C4-2B (cell line): ENCODE measurements at regions not wholly inside any gene's neighbourhood (a gene's known extent, or its start where the extent isn't known, plus 50 kb on each side); places are given as distances from the start of the nearest gene placed in this dataset.

Experiments
- H3K27ac ChIP-seq: fragments of 450-650 bp; 2 replicates; pipeline ENCODE4 v1.5.1; 2017
- CTCF ChIP-seq: fragments of 450-650 bp; conservative IDR thresholded peaks from 2 replicates; pipeline ENCODE4 v1.5.1; 2017; ENCODE audit warnings: mild to moderate bottlenecking
- ZFX ChIP-seq: fragments of 450-650 bp; IDR thresholded peaks from 2 replicates; pipeline ENCODE4 v1.6.1; 2017

GRCh38 chr12:97899529-97899928 is 436.9 kb downstream of the RMST start:
- TF ChIP-seq CTCF (no peak), ZFX (no peak)
- no peak overlapping the region for H3K27ac ChIP-seq

GRCh38 chr12:97899956-97900355 is 437.4 kb downstream of the RMST start:
- TF ChIP-seq CTCF: no peak
- TF ChIP-seq ZFX: no peak
- no peak overlapping the region for H3K27ac ChIP-seq

- no peak for TF ChIP-seq ZFX
- TF ChIP-seq CTCF: no peak
- no peak overlapping the region for H3K27ac ChIP-seq
Measured at GRCh38 chr12:97903356-97903755, 440.8 kb downstream of the RMST start.

GRCh38 chr12:97907504-97907903 is 444.9 kb downstream of the RMST start:
- no peak for TF ChIP-seq CTCF
- no peak for TF ChIP-seq ZFX
- H3K27ac ChIP-seq: no peak overlapping the region

GRCh38 chr12:97910559-97910958 is 448.0 kb downstream of the RMST start:
- TF ChIP-seq CTCF: no peak
- TF ChIP-seq ZFX: no peak
- no peak overlapping the region for H3K27ac ChIP-seq

- H3K27ac ChIP-seq: no peak overlapping the region
- no peak for TF ChIP-seq CTCF
- TF ChIP-seq ZFX: no peak
Measured at GRCh38 chr12:97912943-97913342, 450.3 kb downstream of the RMST start.

- H3K27ac ChIP-seq: no peak overlapping the region
- TF ChIP-seq CTCF (no peak), ZFX (no peak)
Measured at GRCh38 chr12:97921979-97922722, 459.5 kb downstream of the RMST start.
